Glutamatergic neuron (in vitro differentiated cells): ENCODE measurements at regions not wholly inside any gene's neighbourhood (a gene's known extent, or its start where the extent isn't known, plus 50 kb on each side); places are given as distances from the start of the nearest gene placed in this dataset.

ENCODE experiments used
- DNase-seq: peaks from one replicate; pipeline ENCODE4 v3.0.0; 2022
- H3K27ac Mint-ChIP-seq: one replicate; pipeline ENCODE4 v1.8.0; 2020; ENCODE audit warnings: mild to moderate bottlenecking, mixed read lengths, inconsistent platforms; ENCODE audit not compliant: unreplicated experiment
- H3K27me3 Mint-ChIP-seq: one replicate; pipeline ENCODE4 v1.8.0; 2020; ENCODE audit warnings: mild to moderate bottlenecking, moderate library complexity, mixed read lengths, inconsistent platforms; ENCODE audit not compliant: unreplicated experiment
- H3K36me3 Mint-ChIP-seq: one replicate; pipeline ENCODE4 v1.8.0; 2020; ENCODE audit warnings: mild to moderate bottlenecking, mixed read lengths, inconsistent platforms; ENCODE audit not compliant: unreplicated experiment
- H3K4me1 Mint-ChIP-seq: one replicate; pipeline ENCODE4 v1.8.0; 2020; ENCODE audit warnings: mild to moderate bottlenecking, low read depth, mixed read lengths, inconsistent platforms; ENCODE audit not compliant: unreplicated experiment
- H3K4me3 Mint-ChIP-seq: one replicate; pipeline ENCODE4 v1.8.0; 2020; ENCODE audit warnings: mild to moderate bottlenecking, mixed read lengths, inconsistent platforms; ENCODE audit not compliant: unreplicated experiment
- H3K9me3 Mint-ChIP-seq: one replicate; pipeline ENCODE4 v1.8.0; 2020; ENCODE audit warnings: mild to moderate bottlenecking, moderate library complexity, mixed read lengths, inconsistent platforms; ENCODE audit not compliant: unreplicated experiment
- CTCF ChIP-seq: fragments of 200-600 bp; sonication (generic); IDR thresholded peaks from one replicate; pipeline ENCODE4 v1.5.0; 2021; ENCODE audit not compliant: partially characterized antibody, unreplicated experiment

GRCh38 chr6:85008296-85009009 lies 244.1 kb upstream of the TBX18 start:
- no peaks in the 10 kb centered on the region for H3K36me3 Mint-ChIP-seq

DNA sequence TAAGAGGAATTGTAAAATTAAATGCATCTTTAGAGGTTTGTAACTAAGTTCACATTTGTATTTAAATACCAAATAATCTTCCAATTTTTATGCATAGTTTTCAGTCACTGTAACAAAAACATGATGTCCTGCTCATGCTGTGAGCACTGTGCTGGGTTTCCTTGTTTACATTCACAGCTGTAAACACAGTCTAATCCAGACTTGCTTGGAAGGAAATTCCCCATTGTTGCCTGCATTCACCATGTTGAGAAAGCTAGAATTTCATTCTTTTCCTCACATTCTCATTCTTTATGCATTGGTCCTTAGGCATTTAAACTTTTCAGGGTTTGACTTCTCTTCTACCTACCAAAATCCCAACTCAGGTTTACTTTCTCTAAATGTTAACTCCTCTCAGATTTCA lies 242.0 kb upstream of the TBX18 start:
- no peak overlapping the region for H3K27ac Mint-ChIP-seq
- no peak overlapping the region for H3K4me3 Mint-ChIP-seq
- TF ChIP-seq CTCF: no peak
- no peak for DNase-seq
- H3K4me1 Mint-ChIP-seq: no peaks in the 10 kb centered on the region
- peaks cover 1% of the 10 kb centered on the region for H3K9me3 Mint-ChIP-seq
- H3K27me3 Mint-ChIP-seq: peaks cover 2% of the 10 kb centered on the region
- no peaks in the 10 kb centered on the region for H3K36me3 Mint-ChIP-seq

More at GRCh38 chr6:85008296-85009009, 244.1 kb upstream of the TBX18 start:
- no peak overlapping the region for H3K4me3 Mint-ChIP-seq
- DNase-seq: no peak
- peaks cover 2% of the 10 kb centered on the region for H3K27me3 Mint-ChIP-seq
- H3K4me1 Mint-ChIP-seq: no peaks in the 10 kb centered on the region
- no peak for TF ChIP-seq CTCF
- H3K27ac Mint-ChIP-seq: no peak overlapping the region
- H3K9me3 Mint-ChIP-seq: peaks cover 1% of the 10 kb centered on the region

DNA sequence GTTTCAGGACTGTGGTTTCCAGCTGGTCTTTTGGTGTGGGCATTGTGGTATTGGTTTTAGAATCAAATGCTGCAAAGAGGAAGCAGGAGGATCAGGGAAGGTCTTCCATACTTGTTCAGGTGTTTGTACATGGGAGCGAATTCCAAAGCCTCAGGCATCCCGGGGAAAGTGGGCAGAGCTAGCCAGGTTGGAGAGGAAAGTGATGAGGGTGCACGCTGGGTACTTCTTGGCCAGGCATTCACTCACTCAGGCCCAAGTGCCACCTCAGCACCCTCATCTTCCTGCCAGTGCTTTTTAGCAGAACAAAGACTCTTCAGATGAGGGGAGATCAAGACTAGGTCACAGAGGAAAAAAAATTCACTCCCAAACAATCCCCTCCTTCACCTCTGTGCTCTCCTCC lies 241.1 kb upstream of the TBX18 start:
- no peak for TF ChIP-seq CTCF
- Mint-ChIP-seq H3K4me3 (no peak overlapping the region), H3K27ac (no peak overlapping the region), H3K36me3 (no peaks in the 10 kb centered on the region), H3K9me3 (peaks cover 1% of the 10 kb centered on the region), H3K4me1 (no peaks in the 10 kb centered on the region), H3K27me3 (peaks cover 2% of the 10 kb centered on the region)
- DNase-seq: no peak

GRCh38 chr6:85004361-85004995 lies 240.1 kb upstream of the TBX18 start:
- Mint-ChIP-seq H3K36me3 (no peaks in the 10 kb centered on the region), H3K4me1 (no peaks in the 10 kb centered on the region), H3K4me3 (no peak overlapping the region), H3K9me3 (peaks cover 1% of the 10 kb centered on the region), H3K27me3 (peaks cover 2% of the 10 kb centered on the region), H3K27ac (no peak overlapping the region)
- no peak for DNase-seq
- no peak for TF ChIP-seq CTCF

DNA sequence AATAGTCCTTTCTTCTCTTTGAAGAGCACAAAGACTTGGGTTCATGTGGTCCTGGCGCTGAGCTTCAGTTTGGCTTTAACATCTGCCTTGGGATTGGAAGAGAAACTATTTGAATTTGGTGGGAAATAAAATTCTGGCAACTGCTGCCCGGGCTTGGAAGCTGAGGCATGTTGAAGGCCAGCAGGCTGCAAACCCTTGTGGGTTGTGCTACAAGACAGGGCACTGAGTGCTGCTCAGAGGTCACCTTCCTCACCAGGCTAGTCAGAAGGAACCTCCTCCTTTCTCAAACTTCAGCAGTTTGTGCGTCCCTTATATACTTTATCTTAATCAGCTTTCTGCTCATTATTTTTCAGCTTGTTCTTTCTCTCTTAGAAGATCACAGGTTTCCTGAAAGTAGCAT lies 238.4 kb upstream of the TBX18 start:
- Mint-ChIP-seq H3K9me3 (no peaks in the 10 kb centered on the region), H3K36me3 (no peaks in the 10 kb centered on the region), H3K27ac (no peak overlapping the region), H3K27me3 (peaks cover 2% of the 10 kb centered on the region), H3K4me3 (no peak overlapping the region), H3K4me1 (no peaks in the 10 kb centered on the region)
- no peak for TF ChIP-seq CTCF
- no peak for DNase-seq
